SK-N-SH treated with all-trans-retinoic acid at 6 μM for 48 hours (cell line): ENCODE measurements at regions not wholly inside any gene's neighbourhood (a gene's known extent, or its start where the extent isn't known, plus 50 kb on each side); places are given as distances from the start of the nearest gene placed in this dataset.

Source experiments
- ARNTL ChIP-seq: fragments of 450-650 bp; formaldehyde crosslinking; IDR thresholded peaks from 2 replicates; pipeline ENCODE4 v1.5.0; 2020; ENCODE audit warnings: low read depth, mild to moderate bottlenecking, moderate library complexity, borderline replicate concordance
- CSDC2 ChIP-seq: fragments of 250-450 bp; sonication (Bioruptor Pico); IDR thresholded peaks from 2 replicates; pipeline ENCODE4 v1.5.0; 2020; ENCODE audit warnings: mild to moderate bottlenecking, moderate library complexity
- ESRRG ChIP-seq: fragments of 250-450 bp; sonication (Bioruptor Pico); IDR thresholded peaks from 2 replicates; pipeline ENCODE4 v1.6.1; 2021; ENCODE audit warnings: mild to moderate bottlenecking
- ZFP30 ChIP-seq: fragments of 450-650 bp; formaldehyde crosslinking; IDR thresholded peaks from 2 replicates; pipeline ENCODE4 v1.5.0; 2022; ENCODE audit warnings: mild to moderate bottlenecking, moderate library complexity
- TF ChIP-seq, protein P1 (sequence below): fragments of 250-450 bp; sonication (Bioruptor Pico); IDR thresholded peaks from 2 replicates; pipeline ENCODE4 v1.8.0; 2020; ENCODE audit warnings: mild to moderate bottlenecking, moderate library complexity, borderline replicate concordance
- TF ChIP-seq, protein P2 (sequence below): fragments of 250-450 bp; sonication (Bioruptor Pico); IDR thresholded peaks from 2 replicates; pipeline ENCODE4 v1.5.0; 2020; ENCODE audit warnings: mild to moderate bottlenecking, moderate library complexity

DNA sequence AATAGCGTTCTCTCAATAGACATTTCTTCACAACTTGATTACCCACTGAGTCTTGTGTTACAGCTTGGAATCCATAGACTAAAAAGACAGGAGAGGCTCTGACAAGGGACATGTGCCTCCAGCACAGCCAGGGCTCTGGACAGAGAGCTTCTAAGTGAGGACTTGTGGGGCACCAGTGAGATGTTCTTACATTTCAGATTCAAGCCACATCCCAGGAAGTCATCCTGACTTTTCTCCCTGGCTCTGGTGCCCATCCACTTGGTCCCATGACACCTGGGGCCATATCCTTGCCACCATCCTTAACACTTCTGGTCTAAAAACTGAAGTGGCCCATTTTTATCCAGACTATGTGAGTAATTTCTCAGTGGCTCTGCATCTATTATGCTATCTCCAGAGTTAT is 440.1 kb downstream of the TCERG1L start:
- TF ChIP-seq ARNTL (CRISPR knock-in tag), result no peak
- TF ChIP-seq, protein P1, sequence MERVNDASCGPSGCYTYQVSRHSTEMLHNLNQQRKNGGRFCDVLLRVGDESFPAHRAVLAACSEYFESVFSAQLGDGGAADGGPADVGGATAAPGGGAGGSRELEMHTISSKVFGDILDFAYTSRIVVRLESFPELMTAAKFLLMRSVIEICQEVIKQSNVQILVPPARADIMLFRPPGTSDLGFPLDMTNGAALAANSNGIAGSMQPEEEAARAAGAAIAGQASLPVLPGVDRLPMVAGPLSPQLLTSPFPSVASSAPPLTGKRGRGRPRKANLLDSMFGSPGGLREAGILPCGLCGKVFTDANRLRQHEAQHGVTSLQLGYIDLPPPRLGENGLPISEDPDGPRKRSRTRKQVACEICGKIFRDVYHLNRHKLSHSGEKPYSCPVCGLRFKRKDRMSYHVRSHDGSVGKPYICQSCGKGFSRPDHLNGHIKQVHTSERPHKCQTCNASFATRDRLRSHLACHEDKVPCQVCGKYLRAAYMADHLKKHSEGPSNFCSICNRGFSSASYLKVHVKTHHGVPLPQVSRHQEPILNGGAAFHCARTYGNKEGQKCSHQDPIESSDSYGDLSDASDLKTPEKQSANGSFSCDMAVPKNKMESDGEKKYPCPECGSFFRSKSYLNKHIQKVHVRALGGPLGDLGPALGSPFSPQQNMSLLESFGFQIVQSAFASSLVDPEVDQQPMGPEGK, result no peak
- TF ChIP-seq, protein P2, sequence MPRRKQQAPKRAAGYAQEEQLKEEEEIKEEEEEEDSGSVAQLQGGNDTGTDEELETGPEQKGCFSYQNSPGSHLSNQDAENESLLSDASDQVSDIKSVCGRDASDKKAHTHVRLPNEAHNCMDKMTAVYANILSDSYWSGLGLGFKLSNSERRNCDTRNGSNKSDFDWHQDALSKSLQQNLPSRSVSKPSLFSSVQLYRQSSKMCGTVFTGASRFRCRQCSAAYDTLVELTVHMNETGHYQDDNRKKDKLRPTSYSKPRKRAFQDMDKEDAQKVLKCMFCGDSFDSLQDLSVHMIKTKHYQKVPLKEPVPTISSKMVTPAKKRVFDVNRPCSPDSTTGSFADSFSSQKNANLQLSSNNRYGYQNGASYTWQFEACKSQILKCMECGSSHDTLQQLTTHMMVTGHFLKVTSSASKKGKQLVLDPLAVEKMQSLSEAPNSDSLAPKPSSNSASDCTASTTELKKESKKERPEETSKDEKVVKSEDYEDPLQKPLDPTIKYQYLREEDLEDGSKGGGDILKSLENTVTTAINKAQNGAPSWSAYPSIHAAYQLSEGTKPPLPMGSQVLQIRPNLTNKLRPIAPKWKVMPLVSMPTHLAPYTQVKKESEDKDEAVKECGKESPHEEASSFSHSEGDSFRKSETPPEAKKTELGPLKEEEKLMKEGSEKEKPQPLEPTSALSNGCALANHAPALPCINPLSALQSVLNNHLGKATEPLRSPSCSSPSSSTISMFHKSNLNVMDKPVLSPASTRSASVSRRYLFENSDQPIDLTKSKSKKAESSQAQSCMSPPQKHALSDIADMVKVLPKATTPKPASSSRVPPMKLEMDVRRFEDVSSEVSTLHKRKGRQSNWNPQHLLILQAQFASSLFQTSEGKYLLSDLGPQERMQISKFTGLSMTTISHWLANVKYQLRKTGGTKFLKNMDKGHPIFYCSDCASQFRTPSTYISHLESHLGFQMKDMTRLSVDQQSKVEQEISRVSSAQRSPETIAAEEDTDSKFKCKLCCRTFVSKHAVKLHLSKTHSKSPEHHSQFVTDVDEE (CRISPR knock-in tag), result no peak
- no peak for TF ChIP-seq CSDC2 (CRISPR knock-in tag)
- TF ChIP-seq ZFP30, result no peak
- TF ChIP-seq ESRRG (CRISPR knock-in tag), result no peak
